ENCODE measurements at regions not wholly inside any gene's neighbourhood (a gene's known extent, or its start where the extent isn't known, plus 50 kb on each side); places are given as distances from the start of the nearest gene placed in this dataset.

GRCh38 chr4:18641334-18641733 lies 619.8 kb upstream of the LCORL start:
- TF ChIP-seq SIN3A (IDR thresholded peaks at IDR 0.05; ENCODE audit: borderline replicate concordance, insufficient read depth, low read length) = no peak
- TF ChIP-seq FOXP2 (optimal IDR thresholded peaks at IDR 0.05; ENCODE audit: borderline replicate concordance, extremely low read depth, extremely low read length, insufficient read depth) = no peak
- TF ChIP-seq POLR2AphosphoS5 (IDR thresholded peaks at IDR 0.05; ENCODE audit: low read depth, low read length) = no peak
- TF ChIP-seq REST (IDR thresholded peaks at IDR 0.05; ENCODE audit: insufficient read depth in 1 of 2, low read depth in 2 of 2, low read length in 2 of 2) = no peak
- no peak for TF ChIP-seq TAF1 (IDR thresholded peaks at IDR 0.05; ENCODE audit: borderline replicate concordance, insufficient read depth, low read length)

- TF ChIP-seq REST (IDR thresholded peaks at IDR 0.05; ENCODE audit: insufficient read depth in 1 of 2, low read depth in 2 of 2, low read length in 2 of 2) (no peak), SIN3A (IDR thresholded peaks at IDR 0.05; ENCODE audit: borderline replicate concordance, insufficient read depth, low read length) (no peak), TAF1 (IDR thresholded peaks at IDR 0.05; ENCODE audit: borderline replicate concordance, insufficient read depth, low read length) (no peak), POLR2AphosphoS5 (IDR thresholded peaks at IDR 0.05; ENCODE audit: low read depth, low read length) (no peak), FOXP2 (optimal IDR thresholded peaks at IDR 0.05; ENCODE audit: borderline replicate concordance, extremely low read depth, extremely low read length, insufficient read depth) (no peak)
Observed at GRCh38 chr4:18638031-18638430, 616.5 kb upstream of the LCORL start.

- TF ChIP-seq SIN3A (IDR thresholded peaks at IDR 0.05; ENCODE audit: borderline replicate concordance, insufficient read depth, low read length) (no peak), FOXP2 (optimal IDR thresholded peaks at IDR 0.05; ENCODE audit: borderline replicate concordance, extremely low read depth, extremely low read length, insufficient read depth) (no peak), POLR2AphosphoS5 (IDR thresholded peaks at IDR 0.05; ENCODE audit: low read depth, low read length) (no peak), REST (IDR thresholded peaks at IDR 0.05; ENCODE audit: insufficient read depth in 1 of 2, low read depth in 2 of 2, low read length in 2 of 2) (no peak), TAF1 (IDR thresholded peaks at IDR 0.05; ENCODE audit: borderline replicate concordance, insufficient read depth, low read length) (no peak)
Observed at GRCh38 chr4:18636001-18636585, 614.5 kb upstream of the LCORL start.

- TF ChIP-seq TAF1 (IDR thresholded peaks at IDR 0.05; ENCODE audit: borderline replicate concordance, insufficient read depth, low read length) (no peak), POLR2AphosphoS5 (IDR thresholded peaks at IDR 0.05; ENCODE audit: low read depth, low read length) (no peak), REST (IDR thresholded peaks at IDR 0.05; ENCODE audit: insufficient read depth in 1 of 2, low read depth in 2 of 2, low read length in 2 of 2) (no peak), SIN3A (IDR thresholded peaks at IDR 0.05; ENCODE audit: borderline replicate concordance, insufficient read depth, low read length) (no peak), FOXP2 (optimal IDR thresholded peaks at IDR 0.05; ENCODE audit: borderline replicate concordance, extremely low read depth, extremely low read length, insufficient read depth) (no peak)
Observed at GRCh38 chr4:18635531-18635930, 614.0 kb upstream of the LCORL start.

All from PFSK-1 (cell line).